Mucosa of descending colon (tissue), 3 donors: ENCODE measurements at regions not wholly inside any gene's neighbourhood (a gene's known extent, or its start where the extent isn't known, plus 50 kb on each side); places are given as distances from the start of the nearest gene placed in this dataset.
A peak's percentile ranks its signal among the peaks of the same experiment; 100 is the strongest.

ENCODE experiments used
- ATAC-seq: fragments of 200-7000 bp; cut with Tn5 transposase; one replicate; pipeline ENCODE4 v1.9.1; 2020; ENCODE audit warnings: mild to moderate bottlenecking, moderate library complexity
- DNase-seq, 3 donors: peaks; one replicate each; pipeline ENCODE4 v3.0.0-alpha.2; 2020
- H3K36me3 ChIP-seq: fragments of 200-600 bp; one replicate; pipeline ENCODE4 v1.8.0; 2021; ENCODE audit warnings: low read depth, mild to moderate bottlenecking
- H3K4me1 ChIP-seq: fragments of 200-600 bp; one replicate; pipeline ENCODE4 v1.8.0; 2021; ENCODE audit warnings: low read depth, mild to moderate bottlenecking
- H3K4me3 ChIP-seq: fragments of 200-600 bp; one replicate; pipeline ENCODE4 v1.8.0; 2021; ENCODE audit warnings: mild to moderate bottlenecking
- H3K9me3 ChIP-seq: fragments of 200-600 bp; one replicate; pipeline ENCODE4 v1.8.0; 2021; ENCODE audit warnings: mild to moderate bottlenecking
- intact Hi-C, 2 donors: fragments of 100-400 bp; cut with DNase I in 1 of 2; cut with micrococcal nuclease in 1 of 2; formaldehyde crosslinking; loops; one replicate each; pipeline versions ENCODE4 v1.11.0 to v1.11.1; 2022; cut with DNase I, micrococcal nuclease
- TF ChIP-seq, protein P1 (sequence below): fragments of 200-600 bp; IDR thresholded peaks from one replicate; pipeline ENCODE4 v1.8.0; 2022; ENCODE audit warnings: antibody characterized with exemption, mild to moderate bottlenecking
- donor health status: DM: no; HTN: no; CAD: no; lungs with moderate emphysema.
- donor health status: DM: no; HTN: no; CAD: no.
- donor health status: DM: no; HTN: yes; CAD: no.

DNA sequence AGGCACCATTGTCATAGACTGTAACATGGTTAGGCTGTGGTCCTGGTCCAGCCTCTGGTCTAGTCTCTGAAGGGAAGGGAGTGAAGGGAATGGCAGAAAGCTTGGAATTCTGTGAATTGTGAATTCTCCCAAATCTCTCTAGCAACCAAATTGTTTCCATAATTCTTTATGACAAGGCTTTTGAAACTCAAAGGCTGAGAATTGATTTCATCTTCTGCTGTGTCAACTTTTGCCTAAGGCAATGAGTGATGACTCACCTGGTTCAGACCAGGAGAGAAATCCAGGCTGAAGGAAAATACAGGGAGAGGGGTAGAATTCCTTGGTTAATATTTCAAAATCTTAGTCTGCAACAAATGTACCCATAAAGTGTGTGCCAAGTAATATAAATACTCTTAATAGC, 82.6 kb upstream of the ADPGK start:
- no peak overlapping the region for H3K4me3 ChIP-seq

DNA sequence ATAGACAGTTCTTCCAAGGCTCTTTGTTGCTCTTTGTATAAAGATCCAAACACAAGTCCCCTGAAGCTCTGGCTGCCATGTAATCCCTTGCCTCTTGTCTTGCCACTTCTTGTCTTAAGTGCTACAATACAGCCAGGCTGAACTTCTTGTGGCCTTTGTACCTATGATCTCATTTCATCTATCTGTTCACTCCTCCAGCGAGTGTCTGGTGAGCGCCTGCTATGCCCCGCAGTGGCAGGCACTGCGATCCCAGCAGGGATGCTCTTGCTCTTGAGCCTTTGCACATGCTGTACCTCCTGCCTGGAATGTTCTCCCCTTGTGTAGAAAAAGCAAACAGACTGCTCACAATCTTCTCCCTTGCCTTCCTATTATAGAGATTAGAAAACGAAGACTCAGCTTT, 81.9 kb upstream of the ADPGK start:
- H3K36me3 ChIP-seq: no peaks in the 10 kb centered on the region
- ATAC-seq: peak; percentile 79
- no peaks in the 10 kb centered on the region for H3K9me3 ChIP-seq
- TF ChIP-seq, protein P1, sequence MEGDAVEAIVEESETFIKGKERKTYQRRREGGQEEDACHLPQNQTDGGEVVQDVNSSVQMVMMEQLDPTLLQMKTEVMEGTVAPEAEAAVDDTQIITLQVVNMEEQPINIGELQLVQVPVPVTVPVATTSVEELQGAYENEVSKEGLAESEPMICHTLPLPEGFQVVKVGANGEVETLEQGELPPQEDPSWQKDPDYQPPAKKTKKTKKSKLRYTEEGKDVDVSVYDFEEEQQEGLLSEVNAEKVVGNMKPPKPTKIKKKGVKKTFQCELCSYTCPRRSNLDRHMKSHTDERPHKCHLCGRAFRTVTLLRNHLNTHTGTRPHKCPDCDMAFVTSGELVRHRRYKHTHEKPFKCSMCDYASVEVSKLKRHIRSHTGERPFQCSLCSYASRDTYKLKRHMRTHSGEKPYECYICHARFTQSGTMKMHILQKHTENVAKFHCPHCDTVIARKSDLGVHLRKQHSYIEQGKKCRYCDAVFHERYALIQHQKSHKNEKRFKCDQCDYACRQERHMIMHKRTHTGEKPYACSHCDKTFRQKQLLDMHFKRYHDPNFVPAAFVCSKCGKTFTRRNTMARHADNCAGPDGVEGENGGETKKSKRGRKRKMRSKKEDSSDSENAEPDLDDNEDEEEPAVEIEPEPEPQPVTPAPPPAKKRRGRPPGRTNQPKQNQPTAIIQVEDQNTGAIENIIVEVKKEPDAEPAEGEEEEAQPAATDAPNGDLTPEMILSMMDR: no peak
- H3K4me3 ChIP-seq: no peak overlapping the region
- H3K4me1 ChIP-seq: no peaks in the 10 kb centered on the region
- peak in 1 of 3 donors; percentile 28 for DNase-seq
- intact Hi-C loops: no loop called here

More for the DNA sequence above, 82.6 kb upstream of the ADPGK start:
- Histone ChIP-seq H3K4me1 (no peaks in the 10 kb centered on the region), H3K36me3 (no peaks in the 10 kb centered on the region), H3K9me3 (no peaks in the 10 kb centered on the region)
- no peak for ATAC-seq
- intact Hi-C loops: no loop called here
- DNase-seq: no peak
- TF ChIP-seq, protein P1: no peak

DNA sequence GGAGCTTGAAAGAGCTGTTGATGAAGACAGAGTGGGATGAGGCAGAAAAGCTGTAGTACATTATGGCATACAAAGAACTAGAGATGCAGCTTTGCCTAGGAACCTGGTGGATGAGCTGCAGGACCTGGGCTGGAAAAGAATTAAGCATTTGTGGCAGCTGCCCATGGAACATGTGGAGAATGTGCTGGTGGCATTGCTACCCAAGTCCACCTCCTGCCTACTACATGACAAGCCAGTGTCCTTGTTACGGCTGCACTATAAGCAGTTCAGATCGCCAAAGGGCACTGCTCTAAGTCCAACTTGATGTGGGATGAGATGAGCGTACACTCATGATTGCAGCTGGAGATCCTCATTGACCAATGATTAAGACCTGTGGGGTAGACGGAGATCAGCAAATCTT, 81.1 kb upstream of the ADPGK start:
- no peaks in the 10 kb centered on the region for H3K36me3 ChIP-seq
- intact Hi-C loops: no loop called here
- H3K4me3 ChIP-seq: no peak overlapping the region
- TF ChIP-seq, protein P1: no peak
- H3K4me1 ChIP-seq: peaks cover 1% of the 10 kb centered on the region
- H3K9me3 ChIP-seq: no peaks in the 10 kb centered on the region
- DNase-seq (no peak), ATAC-seq (no peak)

DNA sequence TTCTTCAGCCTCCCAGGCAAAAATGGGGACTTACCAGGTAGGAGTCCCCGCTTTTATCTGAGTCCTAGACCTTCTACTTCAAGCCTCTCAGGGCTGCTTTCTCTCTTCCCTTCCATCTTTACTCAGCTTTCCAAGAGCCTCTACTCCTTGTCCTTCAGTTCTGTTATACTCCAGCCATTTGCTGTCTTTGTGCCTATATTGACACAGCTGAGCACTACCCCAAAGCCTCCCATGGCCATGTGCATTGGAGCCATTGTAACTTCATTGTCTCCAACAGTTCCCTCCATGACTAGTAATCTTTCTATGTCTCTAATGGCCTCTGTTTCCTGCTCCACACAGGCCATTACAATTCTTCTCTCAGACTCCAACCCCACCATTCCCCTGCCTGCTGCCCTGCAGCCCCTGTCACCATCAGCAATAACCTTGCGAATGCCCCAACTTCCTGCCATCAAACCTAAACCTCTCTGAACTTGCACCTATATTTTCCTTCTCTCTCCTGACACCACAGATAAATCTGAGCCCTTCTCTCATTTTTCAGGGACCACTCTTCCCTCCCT, 77.9 kb upstream of the ADPGK start:
- intact Hi-C loops: no loop called here
- no peak for ATAC-seq
- Histone ChIP-seq H3K4me3 (no peak overlapping the region), H3K4me1 (peaks cover 13% of the 10 kb centered on the region), H3K9me3 (no peaks in the 10 kb centered on the region), H3K36me3 (no peaks in the 10 kb centered on the region)
- TF ChIP-seq, protein P1: no peak
- DNase-seq: no peak

DNA sequence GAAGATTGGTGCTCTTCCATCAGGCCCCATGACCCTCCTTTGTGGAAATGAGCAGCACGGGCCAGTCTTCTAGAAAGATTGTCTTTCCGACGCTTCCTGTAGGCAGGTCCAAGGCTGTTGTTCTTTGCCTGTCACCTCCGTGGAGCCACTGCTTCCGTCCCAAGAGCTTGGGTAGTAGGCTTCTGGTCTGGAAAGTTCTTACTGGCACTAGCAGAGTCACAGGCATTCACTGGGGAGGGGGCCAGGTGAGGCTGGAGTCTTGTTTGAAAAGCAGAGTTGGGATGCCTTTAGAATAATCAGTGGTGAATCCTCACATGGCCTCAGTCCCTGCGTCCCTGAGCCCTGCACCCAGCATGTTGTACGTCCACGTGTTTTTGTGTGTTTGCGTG, 76.2 kb upstream of the ADPGK start:
- Histone ChIP-seq H3K36me3 (no peaks in the 10 kb centered on the region), H3K4me1 (peaks cover 13% of the 10 kb centered on the region), H3K9me3 (no peaks in the 10 kb centered on the region), H3K4me3 (no peak overlapping the region)
- TF ChIP-seq, protein P1: no peak
- DNase-seq (no peak), ATAC-seq (no peak)
- intact Hi-C loops: no loop called here
